PC-9 (cell line): ENCODE measurements at regions not wholly inside any gene's neighbourhood (a gene's known extent, or its start where the extent isn't known, plus 50 kb on each side); places are given as distances from the start of the nearest gene placed in this dataset.

Source experiments
- CTCF ChIP-seq: fragments of 200-600 bp; sonication (generic); conservative IDR thresholded peaks from 2 replicates; pipeline ENCODE4 v1.6.1; 2017; ENCODE audit warnings: mixed run types, antibody characterized with exemption, mild to moderate bottlenecking, moderate library complexity
- EZH2 ChIP-seq: fragments of 200-600 bp; sonication (generic); IDR thresholded peaks from 2 replicates; pipeline ENCODE4 v1.8.0; 2017; ENCODE audit warnings: antibody characterized with exemption, low read depth

- TF ChIP-seq CTCF = no peak
- no peak for TF ChIP-seq EZH2
Observed at GRCh38 chr2:234708717-234709116, 211.8 kb upstream of the ARL4C start.
